Mesenchymal stem cell (in vitro differentiated cells and primary cell): ENCODE measurements at regions not wholly inside any gene's neighbourhood (a gene's known extent, or its start where the extent isn't known, plus 50 kb on each side); places are given as distances from the start of the nearest gene placed in this dataset.

Experiments used
- DNase-seq: peaks from one replicate; pipeline ENCODE4 v3.0.0-alpha.2; 2013
- H2AFZ ChIP-seq: one replicate; pipeline ENCODE4 v1.6.1; 2013; ENCODE audit warnings: low read depth, mild to moderate bottlenecking, control low read depth, inconsistent platforms, low read length, moderate library complexity
- H2AK5ac ChIP-seq: 2 replicates; pipeline ENCODE4 v1.6.1; 2013; ENCODE audit warnings: low read length, moderate library complexity, mild to moderate bottlenecking, inconsistent platforms; ENCODE audit not compliant: severe bottlenecking
- H2BK120ac ChIP-seq: one replicate; pipeline ENCODE4 v1.6.1; 2013; ENCODE audit warnings: low read depth, mild to moderate bottlenecking, inconsistent platforms, low read length, moderate library complexity
- H2BK12ac ChIP-seq, 2 experiments: one replicate each; pipeline ENCODE4 v1.6.1; 2013; ENCODE audit warnings: inconsistent platforms in 2 of 2, low read length in 2 of 2, mild to moderate bottlenecking in 2 of 2, moderate library complexity in 2 of 2, control low read depth in 1 of 2
- H2BK15ac ChIP-seq: one replicate; pipeline ENCODE4 v1.6.1; 2013; ENCODE audit warnings: mild to moderate bottlenecking, low read depth, inconsistent platforms; ENCODE audit not compliant: poor library complexity, severe bottlenecking
- H2BK5ac ChIP-seq: 2 replicates; pipeline ENCODE4 v1.6.1; 2013; ENCODE audit warnings: low read depth, mild to moderate bottlenecking, low read length, control low read depth, inconsistent platforms; ENCODE audit not compliant: poor library complexity, severe bottlenecking
- H3K14ac ChIP-seq, 2 experiments: one replicate each; pipeline ENCODE4 v1.6.1; 2013; ENCODE audit warnings: inconsistent platforms in 2 of 2, low read length in 2 of 2, control low read depth in 1 of 2, mild to moderate bottlenecking in 1 of 2, moderate library complexity in 1 of 2
- H3K18ac ChIP-seq, 2 experiments: one replicate each; pipeline ENCODE4 v1.6.1; 2013; ENCODE audit warnings: inconsistent platforms in 2 of 2, low read length in 2 of 2, control low read depth in 1 of 2, low read depth in 1 of 2, mild to moderate bottlenecking in 1 of 2
- H3K23ac ChIP-seq, 2 experiments: one replicate each; pipeline ENCODE4 v1.6.1; 2013; ENCODE audit warnings: inconsistent platforms in 2 of 2, low read length in 2 of 2, mild to moderate bottlenecking in 2 of 2, moderate library complexity in 2 of 2, control low read depth in 1 of 2
- H3K27ac ChIP-seq: 2 replicates; pipeline ENCODE4 v1.5.1; 2013; ENCODE audit warnings: mild to moderate bottlenecking, moderate library complexity, low read length, control low read depth, inconsistent platforms; ENCODE audit not compliant: poor library complexity, severe bottlenecking
- H3K27me3 ChIP-seq, 2 experiments: 2 replicates each; pipeline versions ENCODE4 v1.6.1 to v1.7.0; 2013; ENCODE audit warnings: low read length in 2 of 2, mild to moderate bottlenecking in 2 of 2, moderate library complexity in 2 of 2, control low read depth in 1 of 2, inconsistent platforms in 1 of 2; ENCODE audit not compliant: control insufficient read depth in 1 of 2, insufficient read depth in 1 of 2
- H3K36me3 ChIP-seq, 2 experiments: 2 replicates each; pipeline versions ENCODE4 v1.6.1 to v1.7.0; 2013; ENCODE audit warnings: low read length in 2 of 2, control low read depth in 1 of 2, inconsistent platforms in 1 of 2, low read depth in 1 of 2, mild to moderate bottlenecking in 1 of 2; ENCODE audit not compliant: insufficient read depth in 2 of 2, control insufficient read depth in 1 of 2
- H3K4ac ChIP-seq, 2 experiments: one replicate each; pipeline ENCODE4 v1.6.1; 2013; ENCODE audit warnings: inconsistent platforms in 2 of 2, low read length in 2 of 2, mild to moderate bottlenecking in 2 of 2, moderate library complexity in 2 of 2, control low read depth in 1 of 2, low read depth in 1 of 2
- H3K4me1 ChIP-seq: 2 replicates; pipeline ENCODE4 v1.6.1; 2013; ENCODE audit warnings: low read depth, low read length, control low read depth; ENCODE audit not compliant: control insufficient read depth, insufficient read depth
- H3K4me2 ChIP-seq: 2 replicates; pipeline ENCODE4 v1.6.1; 2013; ENCODE audit warnings: low read length, mild to moderate bottlenecking, inconsistent platforms; ENCODE audit not compliant: poor library complexity, severe bottlenecking
- H3K4me3 ChIP-seq, 2 experiments: 2 replicates each; pipeline versions ENCODE4 v1.5.1 to v1.7.0; 2013; ENCODE audit warnings: low read length in 2 of 2, mild to moderate bottlenecking in 2 of 2, control low read depth in 1 of 2, low read depth in 1 of 2; ENCODE audit not compliant: insufficient read depth in 1 of 2
- H3K79me1 ChIP-seq: replicated peaks from 2 replicates; pipeline ENCODE4 v1.6.1; 2013; ENCODE audit warnings: mild to moderate bottlenecking, control low read depth, low read length, inconsistent platforms; ENCODE audit not compliant: poor library complexity, severe bottlenecking
- H3K9ac ChIP-seq: 2 replicates; pipeline ENCODE4 v1.7.0; 2013; ENCODE audit warnings: mild to moderate bottlenecking, low read length, moderate library complexity
- H3K9me3 ChIP-seq: 2 replicates; pipeline ENCODE4 v1.7.0; 2013; ENCODE audit warnings: mild to moderate bottlenecking, low read length; ENCODE audit not compliant: control insufficient read depth
- H4K8ac ChIP-seq: one replicate; pipeline ENCODE4 v1.6.1; 2013; ENCODE audit warnings: inconsistent platforms, mild to moderate bottlenecking, low read length, moderate library complexity
- H4K91ac ChIP-seq: one replicate; pipeline ENCODE4 v1.6.1; 2013; ENCODE audit warnings: mild to moderate bottlenecking, low read length, inconsistent platforms
- WGBS: methylation state at CpG from one replicate; pipeline ENCODE4 v1.1.7; 2013; ENCODE audit warnings: mixed read lengths; 5-methylcytosine and 5-hydroxymethylcytosine counted together

DNA sequence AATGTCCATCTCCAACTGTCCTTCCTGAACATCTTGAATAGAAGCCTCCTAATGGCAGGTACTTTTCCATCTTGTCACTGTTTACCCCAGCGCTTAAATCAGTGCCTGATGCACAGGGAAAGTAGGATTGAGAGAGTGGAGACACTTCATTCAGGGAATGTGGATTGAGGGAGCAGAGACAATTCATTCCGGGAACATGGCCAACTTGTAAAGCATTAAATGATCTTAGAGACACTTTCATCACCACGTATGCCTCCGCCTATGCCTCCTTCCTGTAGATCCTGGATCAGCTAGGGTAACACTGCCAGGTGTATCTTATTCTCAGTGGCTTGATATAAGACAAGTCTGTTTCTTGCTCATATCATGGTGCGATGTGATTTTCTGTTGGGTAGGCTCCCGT lies 67.6 kb upstream of the CSRP2 start:
- DNase-seq = no peak
- no peak overlapping the region for H3K18ac ChIP-seq
- peak overlapping the region in 1 of 2 experiments; percentile 79 for H3K23ac ChIP-seq
- H3K27ac ChIP-seq = no peak overlapping the region
- no peak overlapping the region for H3K4ac ChIP-seq
- H2BK5ac ChIP-seq = no peak overlapping the region
- peaks cover 3% of the 10 kb centered on the region for H3K4me1 ChIP-seq
- no peaks in the 10 kb centered on the region for H3K36me3 ChIP-seq
- no peak overlapping the region for H3K9ac ChIP-seq
- no peak overlapping the region for H3K14ac ChIP-seq
- H3K79me1 ChIP-seq = no peaks in the 10 kb centered on the region
- WGBS = 97% methylated on average over 6 of the region's 6 CpGs
- H3K9me3 ChIP-seq = no peaks in the 10 kb centered on the region
- no peak overlapping the region for H2AFZ ChIP-seq
- no peak overlapping the region for H3K4me2 ChIP-seq
- H3K27me3 ChIP-seq = no peaks in the 10 kb centered on the region
- peak overlapping the region; percentile 18 to 49 for H2BK12ac ChIP-seq
- no peak overlapping the region for H3K4me3 ChIP-seq
- H2BK15ac ChIP-seq = no peak overlapping the region
- H4K8ac ChIP-seq = peak overlapping the region; percentile 43
- H4K91ac ChIP-seq = no peak overlapping the region
- no peak overlapping the region for H2BK120ac ChIP-seq
- peak overlapping the region; percentile 30 for H2AK5ac ChIP-seq

DNA sequence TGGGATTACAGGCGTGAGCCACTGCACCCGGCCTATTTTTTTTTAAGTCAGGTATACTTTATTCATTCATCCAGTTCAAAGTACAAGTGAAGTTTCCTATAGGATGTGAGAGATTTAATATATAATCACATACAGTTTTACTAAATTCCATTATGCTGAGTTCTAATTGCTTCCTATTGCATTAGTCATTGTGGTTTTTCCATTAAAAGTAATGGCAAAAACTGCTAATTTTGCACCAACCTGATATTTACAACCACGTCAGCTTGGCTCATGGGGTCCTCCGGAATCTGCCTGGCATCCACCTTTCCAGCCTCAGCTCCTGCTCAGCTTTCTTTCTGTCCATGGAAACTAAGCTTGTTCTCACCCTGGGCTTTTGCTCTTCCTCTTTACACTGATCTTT lies 67.0 kb upstream of the CSRP2 start:
- H2BK15ac ChIP-seq = no peak overlapping the region
- no peak overlapping the region for H3K14ac ChIP-seq
- no peak overlapping the region for H2BK5ac ChIP-seq
- H3K27me3 ChIP-seq = no peaks in the 10 kb centered on the region
- H3K4me2 ChIP-seq = no peak overlapping the region
- no peak overlapping the region for H4K8ac ChIP-seq
- no peak overlapping the region for H3K9ac ChIP-seq
- H3K4ac ChIP-seq = no peak overlapping the region
- no peak overlapping the region for H3K23ac ChIP-seq
- no peaks in the 10 kb centered on the region for H3K79me1 ChIP-seq
- no peaks in the 10 kb centered on the region for H3K36me3 ChIP-seq
- no peaks in the 10 kb centered on the region for H3K9me3 ChIP-seq
- no peak overlapping the region for H2AK5ac ChIP-seq
- no peak overlapping the region for H2AFZ ChIP-seq
- no peak overlapping the region for H3K4me3 ChIP-seq
- WGBS = 16% methylated on average over 2 of the region's 4 CpGs
- no peak overlapping the region for H2BK120ac ChIP-seq
- H3K4me1 ChIP-seq = peaks cover 3% of the 10 kb centered on the region
- H4K91ac ChIP-seq = no peak overlapping the region
- no peak overlapping the region for H2BK12ac ChIP-seq
- H3K18ac ChIP-seq = no peak overlapping the region
- H3K27ac ChIP-seq = peak overlapping the region; percentile 64
- DNase-seq = peak; percentile 43

DNA sequence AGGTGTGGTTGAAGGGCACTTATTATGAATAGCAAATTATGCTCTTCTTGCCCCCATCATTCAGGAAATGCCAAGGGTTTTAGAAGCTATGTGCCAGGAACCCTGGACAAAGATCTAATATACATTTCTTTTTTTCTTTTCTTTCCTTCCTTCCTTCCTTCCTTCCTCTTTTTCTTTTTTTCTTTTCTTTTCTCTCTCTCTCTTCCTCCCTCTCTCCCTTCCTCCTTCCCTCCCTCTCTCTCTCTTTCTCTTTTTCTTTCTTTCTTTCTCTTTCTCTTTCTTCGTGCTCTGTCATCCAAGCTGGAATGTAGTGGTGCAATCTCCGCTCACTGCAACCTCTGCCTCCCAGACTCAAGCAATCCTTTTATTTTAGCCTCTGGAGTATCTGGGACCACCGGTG lies 66.1 kb upstream of the CSRP2 start:
- Histone ChIP-seq H2BK5ac (no peak overlapping the region), H3K27me3 (no peaks in the 10 kb centered on the region), H3K4ac (no peak overlapping the region), H2BK15ac (no peak overlapping the region), H2BK12ac (no peak overlapping the region), H3K14ac (no peak overlapping the region), H4K91ac (no peak overlapping the region), H3K23ac (no peak overlapping the region), H3K4me3 (no peak overlapping the region), H3K18ac (no peak overlapping the region), H3K9me3 (no peaks in the 10 kb centered on the region), H3K4me1 (peaks cover 3% of the 10 kb centered on the region), H3K36me3 (no peaks in the 10 kb centered on the region), H2AFZ (no peak overlapping the region), H3K27ac (no peak overlapping the region), H3K79me1 (no peaks in the 10 kb centered on the region), H2BK120ac (no peak overlapping the region), H2AK5ac (no peak overlapping the region), H3K9ac (no peak overlapping the region), H3K4me2 (no peak overlapping the region), H4K8ac (no peak overlapping the region)
- no peak for DNase-seq
- WGBS = 55% methylated on average over 3 of the region's 3 CpGs

DNA sequence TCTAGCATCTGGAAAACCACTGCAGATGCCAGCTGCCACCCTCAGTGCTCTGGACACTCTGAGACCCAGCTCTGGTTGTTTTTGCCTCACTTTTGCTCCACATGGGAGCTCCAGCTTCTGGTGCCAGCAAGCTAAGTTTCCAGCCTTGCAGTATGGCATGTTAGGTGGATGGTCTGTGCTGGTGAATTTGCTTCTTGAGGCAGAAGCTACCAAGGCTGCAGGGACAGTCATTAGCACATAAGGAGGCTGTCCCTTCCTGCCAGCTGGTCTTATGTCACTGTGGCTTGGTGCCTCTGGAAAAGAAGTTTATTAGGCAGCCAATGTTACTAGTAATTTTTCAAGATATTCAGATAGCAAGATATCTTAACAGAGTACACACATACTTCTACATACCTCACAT lies 64.2 kb upstream of the CSRP2 start:
- no peak overlapping the region for H3K23ac ChIP-seq
- no peak overlapping the region for H2AK5ac ChIP-seq
- no peak overlapping the region for H3K14ac ChIP-seq
- H2BK12ac ChIP-seq = peak overlapping the region in 1 of 2 experiments; percentile 20
- H3K27me3 ChIP-seq = no peaks in the 10 kb centered on the region
- H2BK5ac ChIP-seq = no peak overlapping the region
- no peak overlapping the region for H4K91ac ChIP-seq
- no peak overlapping the region for H3K4me2 ChIP-seq
- H2AFZ ChIP-seq = no peak overlapping the region
- H3K4me1 ChIP-seq = peaks cover 3% of the 10 kb centered on the region
- no peak overlapping the region for H4K8ac ChIP-seq
- H3K36me3 ChIP-seq = no peaks in the 10 kb centered on the region
- H3K18ac ChIP-seq = peak overlapping the region in 1 of 2 experiments; percentile 7
- no peak for DNase-seq
- no peak overlapping the region for H3K4ac ChIP-seq
- no peak overlapping the region for H2BK120ac ChIP-seq
- H3K9me3 ChIP-seq = no peaks in the 10 kb centered on the region
- H3K79me1 ChIP-seq = no peaks in the 10 kb centered on the region
- no peak overlapping the region for H3K4me3 ChIP-seq
- no peak overlapping the region for H2BK15ac ChIP-seq
- no peak overlapping the region for H3K9ac ChIP-seq
- no peak overlapping the region for H3K27ac ChIP-seq
